CD8-positive, alpha-beta memory T cell (primary cell): ENCODE measurements at regions not wholly inside any gene's neighbourhood (a gene's known extent, or its start where the extent isn't known, plus 50 kb on each side); places are given as distances from the start of the nearest gene placed in this dataset.

Experiments
- CTCF ChIA-PET: fragments of 350-600 bp; sonication (Branson Sonifier 250); formaldehyde crosslinking; loops from one replicate; lab custom pipeline; 2021; ENCODE audit warnings: antibody characterized with exemption; lab: Charles Lee
- POLR2A ChIA-PET: fragments of 350-600 bp; sonication (Branson Sonifier 250); formaldehyde crosslinking; loops from one replicate; lab custom pipeline; 2021; ENCODE audit warnings: antibody characterized with exemption; lab: Charles Lee
- DNase-seq, 5 donors: peaks; one replicate each; pipeline versions ENCODE4 v3.0.0 to v3.0.0-alpha.2; 2020 to 2022; ENCODE audit warnings: mixed read lengths in 1 of 5
- H3K27ac ChIP-seq: one replicate; pipeline ENCODE4 v1.7.0; 2013; ENCODE audit warnings: low read depth, mild to moderate bottlenecking, low read length, moderate library complexity
- H3K27me3 ChIP-seq: 2 replicates; pipeline ENCODE4 v1.7.0; 2013; ENCODE audit warnings: low read length, mild to moderate bottlenecking; ENCODE audit not compliant: insufficient read depth, poor library complexity, severe bottlenecking
- H3K36me3 ChIP-seq: 2 replicates; pipeline ENCODE4 v1.7.0; 2013; ENCODE audit warnings: mild to moderate bottlenecking, low read length, moderate library complexity; ENCODE audit not compliant: insufficient read depth
- H3K4me1 ChIP-seq: 2 replicates; pipeline ENCODE4 v1.7.0; 2013; ENCODE audit warnings: mild to moderate bottlenecking, low read length, moderate library complexity; ENCODE audit not compliant: insufficient read depth
- H3K4me3 ChIP-seq: 2 replicates; pipeline ENCODE4 v1.7.0; 2013; ENCODE audit warnings: mild to moderate bottlenecking, low read length
- H3K9me3 ChIP-seq: 2 replicates; pipeline ENCODE4 v1.7.0; 2013; ENCODE audit warnings: mild to moderate bottlenecking, low read length
- H3K27ac Mint-ChIP-seq, 8 donors: one replicate each; pipeline ENCODE4 v1.8.0; 2020 to 2021; ENCODE audit warnings: mixed read lengths in 8 of 8, mild to moderate bottlenecking in 6 of 8, inconsistent platforms in 3 of 8, moderate library complexity in 3 of 8
- H3K27me3 Mint-ChIP-seq, 2 donors: one replicate each; pipeline ENCODE4 v1.8.0; 2020 to 2021; ENCODE audit warnings: mixed read lengths in 2 of 2, mild to moderate bottlenecking in 1 of 2, moderate library complexity in 1 of 2
- H3K36me3 Mint-ChIP-seq, 3 donors: one replicate each; pipeline ENCODE4 v1.8.0; 2020 to 2021; ENCODE audit warnings: mixed read lengths in 3 of 3, inconsistent platforms in 1 of 3, mild to moderate bottlenecking in 1 of 3
- H3K4me1 Mint-ChIP-seq, 3 donors: one replicate each; pipeline ENCODE4 v1.8.0; 2020 to 2021; ENCODE audit warnings: mixed read lengths in 3 of 3, inconsistent platforms in 1 of 3, mild to moderate bottlenecking in 1 of 3
- H3K4me3 Mint-ChIP-seq, 7 donors: one replicate each; pipeline ENCODE4 v1.8.0; 2020 to 2021; ENCODE audit warnings: mixed read lengths in 7 of 7, mild to moderate bottlenecking in 6 of 7, moderate library complexity in 4 of 7, inconsistent platforms in 2 of 7
- H3K9me3 Mint-ChIP-seq, 5 donors: one replicate each; pipeline ENCODE4 v1.8.0; 2020 to 2022; ENCODE audit warnings: mixed read lengths in 5 of 5, mild to moderate bottlenecking in 3 of 5, moderate library complexity in 2 of 5, inconsistent platforms in 1 of 5

DNA sequence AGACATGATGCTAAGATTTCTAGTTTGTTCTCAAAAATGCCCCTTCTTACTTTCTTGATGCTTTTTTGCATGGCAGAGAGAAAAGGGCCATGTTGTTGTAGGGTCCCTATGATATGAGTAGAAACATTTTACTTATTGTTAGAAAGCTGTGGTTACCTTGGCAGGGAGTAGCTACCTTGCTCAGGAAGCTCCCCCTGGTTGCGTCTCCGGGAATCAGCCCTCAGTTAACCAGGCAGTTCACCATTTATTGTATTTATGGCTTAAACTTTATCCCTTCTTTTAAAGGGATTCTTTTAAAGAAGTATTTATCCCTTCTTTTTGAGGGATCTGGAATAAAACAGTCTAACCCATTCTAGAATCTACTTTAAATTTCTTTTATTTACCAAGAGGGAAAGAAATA lies 113.9 kb upstream of the PROKR2 start:
- Mint-ChIP-seq H3K4me3 (no peak overlapping the region), H3K4me1 (no peaks in the 10 kb centered on the region), H3K36me3 (no peaks in the 10 kb centered on the region), H3K27ac (no peak overlapping the region), H3K27me3 (peaks cover 25 to 40% of the 10 kb centered on the region in 2 donors), H3K9me3 (peaks cover 0 to under 1% (median 0%) of the 10 kb centered on the region in 5 donors)
- ChIA-PET CTCF (interaction anchor here (1.0 kb wide), 1 partner anchor 16 kb away, joined by 3 read pairs; no protein-coding TSS in a partner anchor), POLR2A (no interaction called here)
- no peak for DNase-seq
- no peaks in the 10 kb centered on the region for H3K9me3 ChIP-seq
- no peak overlapping the region for H3K4me3 ChIP-seq
- no peaks in the 10 kb centered on the region for H3K27me3 ChIP-seq
- no peaks in the 10 kb centered on the region for H3K4me1 ChIP-seq
- H3K27ac ChIP-seq: no peak overlapping the region
- H3K36me3 ChIP-seq: no peaks in the 10 kb centered on the region

DNA sequence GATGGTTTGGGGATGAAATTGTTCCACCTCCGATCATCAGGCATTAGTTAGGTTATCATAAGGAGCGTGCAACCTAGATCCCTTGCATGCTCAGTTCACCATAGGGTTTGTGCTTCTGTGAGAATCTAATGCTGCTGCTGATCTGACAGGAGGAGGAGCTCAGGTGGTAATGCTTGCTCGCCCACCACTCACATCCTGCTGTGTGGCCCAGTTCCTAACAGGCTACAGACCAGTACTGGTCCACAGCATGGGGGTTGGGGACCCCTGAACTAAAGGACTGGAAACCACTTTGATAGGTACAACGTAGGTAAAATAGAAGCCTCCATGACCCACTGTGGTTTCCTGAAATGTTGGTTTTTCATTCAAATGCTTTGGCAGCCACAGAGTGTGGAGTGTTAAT lies 109.3 kb upstream of the PROKR2 start:
- POLR2A ChIA-PET: no interaction called here
- Mint-ChIP-seq H3K27me3 (peaks cover 20 to 48% of the 10 kb centered on the region in 2 donors), H3K9me3 (peaks cover 0 to 4% (median 3%) of the 10 kb centered on the region in 5 donors), H3K36me3 (no peaks in the 10 kb centered on the region), H3K4me3 (no peak overlapping the region), H3K4me1 (no peaks in the 10 kb centered on the region), H3K27ac (no peak overlapping the region)
- CTCF ChIA-PET: no interaction called here
- no peaks in the 10 kb centered on the region for H3K4me1 ChIP-seq
- H3K4me3 ChIP-seq: no peak overlapping the region
- H3K9me3 ChIP-seq: no peaks in the 10 kb centered on the region
- H3K27me3 ChIP-seq: no peaks in the 10 kb centered on the region
- H3K27ac ChIP-seq: no peak overlapping the region
- H3K36me3 ChIP-seq: no peaks in the 10 kb centered on the region
- DNase-seq: no peak

DNA sequence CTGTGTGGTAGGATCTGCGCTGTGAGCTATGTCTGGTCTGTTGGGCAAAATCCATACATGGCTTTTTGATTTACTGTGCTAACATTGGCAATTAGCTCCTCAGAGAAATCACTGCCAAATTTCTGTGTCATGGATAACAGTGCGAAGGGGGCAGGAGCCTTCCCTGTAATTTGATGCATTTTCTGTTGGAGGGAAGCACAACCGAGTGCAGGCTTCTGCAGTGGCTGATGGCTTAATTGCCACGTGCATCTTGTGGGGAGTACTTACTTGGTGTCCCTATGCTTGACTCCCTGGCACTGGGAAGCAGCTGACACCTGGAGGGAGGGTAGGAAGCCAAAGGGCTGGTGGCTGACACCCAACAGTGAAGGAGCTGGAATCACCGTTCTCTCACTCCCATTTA lies 99.3 kb upstream of the PROKR2 start:
- Histone ChIP-seq H3K4me3 (no peak overlapping the region), H3K9me3 (no peaks in the 10 kb centered on the region), H3K27me3 (no peaks in the 10 kb centered on the region), H3K36me3 (no peaks in the 10 kb centered on the region), H3K4me1 (no peaks in the 10 kb centered on the region), H3K27ac (no peak overlapping the region)
- Mint-ChIP-seq H3K36me3 (peaks cover 0 to 2% (median 0%) of the 10 kb centered on the region in 3 donors), H3K4me3 (no peak overlapping the region), H3K4me1 (no peaks in the 10 kb centered on the region), H3K9me3 (peaks cover 0 to 2% (median 0%) of the 10 kb centered on the region in 5 donors), H3K27me3 (peaks cover 18 to 21% of the 10 kb centered on the region in 2 donors), H3K27ac (no peak overlapping the region)
- no peak for DNase-seq
- ChIA-PET POLR2A (no interaction called here), CTCF (no interaction called here)

DNA sequence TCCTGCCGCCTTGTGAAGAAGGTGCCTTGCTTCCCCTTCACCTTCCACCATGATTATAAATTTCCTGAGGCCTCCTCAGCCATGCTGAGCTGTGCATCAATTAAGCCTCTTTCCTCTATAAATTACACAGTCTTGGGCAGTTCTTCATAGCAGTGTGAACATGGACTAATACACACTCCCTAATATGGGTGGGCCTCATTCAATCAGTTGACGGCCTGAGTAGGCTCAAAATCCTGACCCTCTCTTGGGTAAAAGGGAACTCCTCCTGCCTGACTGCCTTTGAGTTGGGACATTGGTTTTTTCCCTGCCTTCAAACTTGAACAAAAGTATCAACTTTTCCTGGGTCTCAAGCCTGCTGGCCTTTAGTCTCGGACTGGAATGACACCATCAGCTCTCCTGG lies 96.6 kb upstream of the PROKR2 start:
- peaks cover 0 to 2% (median 0%) of the 10 kb centered on the region in 5 donors for H3K9me3 Mint-ChIP-seq

DNA sequence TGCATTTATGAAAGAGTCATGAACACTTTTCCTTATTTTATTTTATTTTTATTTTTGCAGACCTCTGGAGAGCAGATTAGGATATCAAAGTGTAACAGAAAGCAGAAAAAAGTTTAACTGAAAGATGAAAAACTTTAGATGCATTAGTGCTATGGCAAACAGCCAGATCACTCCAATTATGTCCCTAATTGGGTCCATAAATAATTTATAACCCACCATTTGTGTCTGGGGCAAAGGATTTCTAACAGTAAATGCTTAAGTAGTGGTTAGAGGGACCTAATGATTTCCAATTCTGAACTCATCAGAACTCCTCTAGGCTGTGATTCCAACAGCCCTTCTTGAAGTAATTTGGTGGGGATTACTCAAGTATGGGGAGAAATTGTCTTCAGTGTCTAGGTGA lies 93.7 kb upstream of the PROKR2 start:
- no peak overlapping the region for H3K27ac Mint-ChIP-seq
- no peak overlapping the region for H3K4me3 Mint-ChIP-seq
- H3K27ac ChIP-seq: no peak overlapping the region
- DNase-seq: no peak
- H3K36me3 ChIP-seq: no peaks in the 10 kb centered on the region
- peaks cover 0 to 1% (median 0%) of the 10 kb centered on the region in 5 donors for H3K9me3 Mint-ChIP-seq
- POLR2A ChIA-PET: interaction anchor here (0.6 kb wide), 1 partner anchor 541 kb away, joined by 4 read pairs; no protein-coding TSS in a partner anchor
- no peaks in the 10 kb centered on the region for H3K27me3 ChIP-seq
- H3K27me3 Mint-ChIP-seq: peaks cover 14 to 43% of the 10 kb centered on the region in 2 donors
- H3K4me1 ChIP-seq: no peaks in the 10 kb centered on the region
- H3K4me1 Mint-ChIP-seq: no peaks in the 10 kb centered on the region
- no peaks in the 10 kb centered on the region for H3K9me3 ChIP-seq
- no peak overlapping the region for H3K4me3 ChIP-seq
- peaks cover 0 to 2% (median 0%) of the 10 kb centered on the region in 3 donors for H3K36me3 Mint-ChIP-seq
- CTCF ChIA-PET: no interaction called here

More for the DNA sequence above, 96.6 kb upstream of the PROKR2 start:
- no peaks in the 10 kb centered on the region for H3K4me1 Mint-ChIP-seq
- H3K4me1 ChIP-seq: no peaks in the 10 kb centered on the region
- H3K36me3 ChIP-seq: no peaks in the 10 kb centered on the region
- peaks cover 0 to 2% (median 0%) of the 10 kb centered on the region in 3 donors for H3K36me3 Mint-ChIP-seq
- H3K27ac ChIP-seq: no peak overlapping the region
- H3K4me3 ChIP-seq: no peak overlapping the region
- no peak for DNase-seq
- peaks cover 18 to 23% of the 10 kb centered on the region in 2 donors for H3K27me3 Mint-ChIP-seq
- no peak overlapping the region for H3K4me3 Mint-ChIP-seq
- H3K9me3 ChIP-seq: no peaks in the 10 kb centered on the region
- ChIA-PET CTCF (no interaction called here), POLR2A (no interaction called here)
- H3K27me3 ChIP-seq: no peaks in the 10 kb centered on the region
- no peak overlapping the region for H3K27ac Mint-ChIP-seq

DNA sequence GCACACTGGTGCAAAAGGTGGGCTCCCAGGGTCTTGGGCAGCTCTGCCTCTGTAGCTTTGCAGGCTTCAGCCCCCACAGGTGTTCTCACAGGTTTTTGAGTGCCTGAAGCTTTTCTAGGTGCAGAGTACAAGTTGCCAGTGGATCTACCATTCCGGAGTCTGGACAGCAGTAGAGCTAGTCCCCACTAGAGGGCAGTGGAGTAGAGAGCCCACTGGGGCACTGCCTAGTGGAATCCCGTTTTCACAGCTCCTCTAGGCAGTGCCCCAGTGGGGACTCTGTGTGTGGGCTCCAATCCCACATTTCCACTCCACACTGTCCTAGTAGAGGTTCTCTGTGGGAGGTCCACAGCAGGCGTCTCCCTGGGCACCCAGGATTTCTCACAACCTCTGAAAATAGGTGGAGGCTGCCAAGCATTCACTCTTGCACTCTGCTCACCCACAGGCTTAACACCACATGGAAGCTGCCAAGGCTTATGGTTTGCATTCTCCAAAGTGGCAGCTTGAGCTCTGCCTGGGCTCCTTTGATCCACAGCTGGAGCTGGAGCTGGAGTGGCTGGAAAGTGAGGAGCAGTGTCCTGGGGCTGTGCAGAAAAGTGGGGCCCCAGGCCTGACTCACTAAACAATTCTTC lies 86.3 kb upstream of the PROKR2 start:
- H3K27ac ChIP-seq: no peak overlapping the region
- CTCF ChIA-PET: no interaction called here
- peaks cover 0 to 11% (median 8%) of the 10 kb centered on the region in 5 donors for H3K9me3 Mint-ChIP-seq
- DNase-seq: no peak
- H3K27me3 Mint-ChIP-seq: peaks cover 8 to 43% of the 10 kb centered on the region in 2 donors
- POLR2A ChIA-PET: no interaction called here
- H3K4me3 ChIP-seq: no peak overlapping the region
- no peak overlapping the region for H3K27ac Mint-ChIP-seq
- H3K4me1 Mint-ChIP-seq: no peaks in the 10 kb centered on the region
- H3K4me3 Mint-ChIP-seq: no peak overlapping the region
- H3K36me3 ChIP-seq: no peaks in the 10 kb centered on the region
- no peaks in the 10 kb centered on the region for H3K4me1 ChIP-seq
- no peaks in the 10 kb centered on the region for H3K27me3 ChIP-seq
- no peaks in the 10 kb centered on the region for H3K9me3 ChIP-seq
- no peaks in the 10 kb centered on the region for H3K36me3 Mint-ChIP-seq

DNA sequence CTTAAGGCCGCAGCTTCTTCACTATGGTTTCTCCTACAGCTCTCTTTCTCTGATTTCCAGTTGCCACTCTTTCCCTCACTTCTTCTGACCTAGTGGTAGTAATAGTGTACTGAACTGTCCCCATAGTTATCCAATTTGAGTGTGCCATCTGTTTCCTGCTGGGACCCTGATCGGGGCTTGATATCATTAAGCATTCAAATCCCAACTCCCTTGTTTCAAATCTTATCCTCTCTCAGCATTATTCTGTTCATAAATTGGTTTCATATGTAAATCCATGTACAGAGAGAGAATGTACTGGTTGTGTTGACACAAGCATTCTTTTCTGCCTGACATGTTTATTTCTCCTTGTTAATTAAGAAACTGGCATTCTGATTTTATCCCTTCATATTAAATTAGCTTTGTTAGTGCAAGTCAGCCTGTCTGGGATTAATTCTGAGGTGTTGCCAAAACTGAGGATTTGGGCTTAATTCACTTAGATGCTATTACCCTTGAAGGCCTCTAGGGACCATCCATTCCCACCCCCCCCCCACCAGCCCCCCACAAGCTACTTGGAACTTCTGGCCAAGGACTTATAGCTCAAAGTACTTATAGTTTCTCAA lies 84.6 kb upstream of the PROKR2 start:
- Histone ChIP-seq H3K27ac (no peak overlapping the region), H3K4me3 (no peak overlapping the region), H3K9me3 (no peaks in the 10 kb centered on the region), H3K27me3 (no peaks in the 10 kb centered on the region), H3K4me1 (no peaks in the 10 kb centered on the region), H3K36me3 (no peaks in the 10 kb centered on the region)
- CTCF ChIA-PET: no interaction called here
- Mint-ChIP-seq H3K4me1 (no peaks in the 10 kb centered on the region), H3K36me3 (no peaks in the 10 kb centered on the region), H3K27ac (no peak overlapping the region), H3K4me3 (no peak overlapping the region), H3K9me3 (peaks cover 0 to 11% (median 8%) of the 10 kb centered on the region in 5 donors), H3K27me3 (peaks cover 8 to 43% of the 10 kb centered on the region in 2 donors)
- POLR2A ChIA-PET: no interaction called here
- DNase-seq: no peak

DNA sequence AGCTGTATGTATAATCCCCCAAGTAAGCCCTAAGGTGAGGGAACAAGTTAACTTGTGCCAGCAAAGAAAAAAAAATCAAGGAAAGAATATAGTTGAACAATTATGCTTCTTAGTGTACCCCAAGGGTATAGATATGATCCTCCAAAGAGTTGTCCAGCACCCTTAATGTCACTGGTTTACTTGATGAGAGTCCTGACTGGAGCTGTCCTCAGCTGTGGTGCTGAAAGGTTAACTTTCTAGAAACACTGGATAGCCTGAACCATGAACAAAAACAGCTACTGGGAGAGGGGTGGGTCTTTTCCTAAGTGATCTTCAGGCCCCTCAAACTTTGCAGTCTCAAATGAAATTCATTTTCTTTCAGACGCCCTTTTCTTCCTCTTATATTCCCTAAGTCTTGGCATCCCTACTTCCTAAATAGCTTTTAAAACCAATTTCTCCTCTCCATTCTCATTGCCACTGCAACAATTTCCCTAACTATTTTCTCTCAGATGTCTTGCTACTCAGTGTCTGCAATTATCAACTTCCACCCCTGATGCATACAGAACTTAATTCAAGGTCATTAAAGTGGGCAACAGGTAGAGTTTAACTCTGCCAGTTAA lies 83.5 kb upstream of the PROKR2 start:
- no peaks in the 10 kb centered on the region for H3K9me3 ChIP-seq
- H3K36me3 ChIP-seq: no peaks in the 10 kb centered on the region
- no peak for DNase-seq
- no peaks in the 10 kb centered on the region for H3K27me3 ChIP-seq
- ChIA-PET CTCF (no interaction called here), POLR2A (no interaction called here)
- H3K4me3 ChIP-seq: no peak overlapping the region
- no peak overlapping the region for H3K27ac Mint-ChIP-seq
- H3K4me3 Mint-ChIP-seq: no peak overlapping the region
- no peaks in the 10 kb centered on the region for H3K4me1 Mint-ChIP-seq
- peaks cover 8 to 42% of the 10 kb centered on the region in 2 donors for H3K27me3 Mint-ChIP-seq
- peaks cover 0 to 11% (median 7%) of the 10 kb centered on the region in 5 donors for H3K9me3 Mint-ChIP-seq
- H3K4me1 ChIP-seq: no peaks in the 10 kb centered on the region
- no peaks in the 10 kb centered on the region for H3K36me3 Mint-ChIP-seq
- H3K27ac ChIP-seq: no peak overlapping the region
